IPS-NIHi11 (cell line): ENCODE measurements at regions not wholly inside any gene's neighbourhood (a gene's known extent, or its start where the extent isn't known, plus 50 kb on each side); places are given as distances from the start of the nearest gene placed in this dataset.

ENCODE experiments used
- DNase-seq: peaks from one replicate; pipeline ENCODE4 v3.0.0; 2012; ENCODE audit warnings: mixed read lengths, low spot score

- no peak for DNase-seq
Measured at GRCh38 chr20:61125076-61125475, 127.0 kb upstream of the CDH4 start.

- DNase-seq: no peak
Measured at GRCh38 chr20:61125546-61126180, 126.4 kb upstream of the CDH4 start.

- no peak for DNase-seq
Measured at GRCh38 chr20:61126369-61127195, 125.5 kb upstream of the CDH4 start.

GRCh38 chr20:61127311-61128039 is 124.6 kb upstream of the CDH4 start:
- DNase-seq: no peak

- DNase-seq: no peak
Measured at GRCh38 chr20:61128701-61129269, 123.3 kb upstream of the CDH4 start.

GRCh38 chr20:61129311-61129710 is 122.8 kb upstream of the CDH4 start:
- DNase-seq: no peak

GRCh38 chr20:61130156-61130555 is 121.9 kb upstream of the CDH4 start:
- no peak for DNase-seq

- no peak for DNase-seq
Measured at GRCh38 chr20:61131944-61132343, 120.1 kb upstream of the CDH4 start.

- no peak for DNase-seq
Measured at GRCh38 chr20:61133611-61134010, 118.5 kb upstream of the CDH4 start.

GRCh38 chr20:61134296-61135030 is 117.6 kb upstream of the CDH4 start:
- no peak for DNase-seq

GRCh38 chr20:61135266-61135665 is 116.8 kb upstream of the CDH4 start:
- DNase-seq: no peak

- peak; percentile 27 for DNase-seq
Measured at GRCh38 chr20:61135968-61136367, 116.1 kb upstream of the CDH4 start.

GRCh38 chr20:61138566-61138965 is 113.5 kb upstream of the CDH4 start:
- no peak for DNase-seq

GRCh38 chr20:61139031-61139430 is 113.0 kb upstream of the CDH4 start:
- DNase-seq: no peak

- DNase-seq: no peak
Measured at GRCh38 chr20:61140576-61140975, 111.5 kb upstream of the CDH4 start.

GRCh38 chr20:61146023-61146422 is 106.0 kb upstream of the CDH4 start:
- no peak for DNase-seq

GRCh38 chr20:61149636-61150035 is 102.4 kb upstream of the CDH4 start:
- DNase-seq: no peak

GRCh38 chr20:61157301-61157700 is 94.8 kb upstream of the CDH4 start:
- DNase-seq: no peak

GRCh38 chr20:61159957-61160686 is 91.9 kb upstream of the CDH4 start:
- DNase-seq: no peak

GRCh38 chr20:61161726-61162390 is 90.2 kb upstream of the CDH4 start:
- no peak for DNase-seq

- no peak for DNase-seq
Measured at GRCh38 chr20:61162451-61162850, 89.6 kb upstream of the CDH4 start.
